Colonic mucosa (tissue), 4 donors: ENCODE measurements at regions not wholly inside any gene's neighbourhood (a gene's known extent, or its start where the extent isn't known, plus 50 kb on each side); places are given as distances from the start of the nearest gene placed in this dataset.

ENCODE experiments used
- DNase-seq: peaks from one replicate; pipeline ENCODE4 v3.0.0-alpha.2; 2020
- H3K27ac ChIP-seq: fragments of 200-600 bp; one replicate; pipeline ENCODE4 v1.8.0; 2021
- H3K27me3 ChIP-seq: fragments of 200-600 bp; one replicate; pipeline ENCODE4 v1.8.0; 2021
- H3K36me3 ChIP-seq: fragments of 200-600 bp; one replicate; pipeline ENCODE4 v1.8.0; 2021
- H3K4me1 ChIP-seq: fragments of 200-600 bp; one replicate; pipeline ENCODE4 v1.8.0; 2021; ENCODE audit warnings: mild to moderate bottlenecking
- H3K4me3 ChIP-seq: fragments of 200-600 bp; one replicate; pipeline ENCODE4 v1.8.0; 2021
- H3K9ac ChIP-seq, 2 donors: one replicate each; pipeline ENCODE4 v1.7.0; 2013; ENCODE audit warnings: control low read depth in 2 of 2, low read depth in 2 of 2, low read length in 2 of 2
- H3K9me3 ChIP-seq: fragments of 200-600 bp; one replicate; pipeline ENCODE4 v1.8.0; 2021
- intact Hi-C: fragments of 100-400 bp; cut with DNase I; formaldehyde crosslinking; loops from one replicate; pipeline ENCODE4 v1.14.1; 2022
- TF ChIP-seq, protein P1 (sequence below): fragments of 200-600 bp; IDR thresholded peaks from one replicate; pipeline ENCODE4 v1.8.0; 2022; ENCODE audit warnings: antibody characterized with exemption, mild to moderate bottlenecking
- donor health status: healthy.
- donor health status: DM: no; HTN: no; CAD: no.
- donor health status: DM: no; HTN: no; CAD: no.

DNA sequence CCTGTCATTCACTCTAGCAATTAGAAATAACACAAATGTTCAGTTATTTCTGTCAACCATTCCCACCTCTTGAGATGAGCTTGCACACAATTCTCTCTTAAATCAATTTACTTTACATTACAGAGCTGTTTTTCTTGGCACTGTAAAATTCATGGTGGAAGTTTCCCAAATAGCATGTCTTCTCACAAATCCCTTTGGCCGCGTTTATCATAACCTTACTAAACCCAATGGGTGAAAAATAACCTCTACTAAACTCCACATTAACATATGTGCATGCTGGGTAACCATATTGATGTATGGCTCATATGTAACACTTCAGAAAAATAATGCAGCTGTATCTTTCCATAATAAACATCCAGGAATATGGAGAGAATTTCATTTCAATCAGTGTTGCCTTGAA is 75.5 kb upstream of the SULT1C3 start:
- intact Hi-C loops, result no loop called here

DNA sequence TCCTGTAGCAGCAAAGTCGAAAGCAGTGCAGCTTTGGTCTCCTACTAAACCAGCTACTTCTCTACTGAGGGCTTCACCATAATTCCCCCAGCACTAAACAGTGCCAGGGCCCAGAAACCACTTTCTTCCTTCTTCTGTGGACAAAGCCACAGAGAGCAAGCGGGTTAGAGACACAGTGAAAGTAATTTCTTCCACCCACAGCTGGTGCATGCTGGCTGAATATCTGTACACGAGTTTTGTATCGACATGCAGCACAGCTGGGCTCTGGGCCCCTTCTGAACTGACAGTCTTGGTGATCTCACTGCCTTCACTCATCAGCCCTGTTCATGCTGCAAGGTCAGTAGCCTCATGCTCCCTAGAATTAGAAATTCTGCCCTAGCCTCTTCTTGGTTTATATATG is 74.0 kb upstream of the SULT1C3 start:
- intact Hi-C loops, result no loop called here
- no peak for DNase-seq
- Histone ChIP-seq H3K4me1 (no peaks in the 10 kb centered on the region), H3K36me3 (no peaks in the 10 kb centered on the region), H3K27ac (no peak overlapping the region), H3K4me3 (no peak overlapping the region), H3K9ac (no peak overlapping the region), H3K9me3 (no peaks in the 10 kb centered on the region), H3K27me3 (no peaks in the 10 kb centered on the region)
- TF ChIP-seq, protein P1, sequence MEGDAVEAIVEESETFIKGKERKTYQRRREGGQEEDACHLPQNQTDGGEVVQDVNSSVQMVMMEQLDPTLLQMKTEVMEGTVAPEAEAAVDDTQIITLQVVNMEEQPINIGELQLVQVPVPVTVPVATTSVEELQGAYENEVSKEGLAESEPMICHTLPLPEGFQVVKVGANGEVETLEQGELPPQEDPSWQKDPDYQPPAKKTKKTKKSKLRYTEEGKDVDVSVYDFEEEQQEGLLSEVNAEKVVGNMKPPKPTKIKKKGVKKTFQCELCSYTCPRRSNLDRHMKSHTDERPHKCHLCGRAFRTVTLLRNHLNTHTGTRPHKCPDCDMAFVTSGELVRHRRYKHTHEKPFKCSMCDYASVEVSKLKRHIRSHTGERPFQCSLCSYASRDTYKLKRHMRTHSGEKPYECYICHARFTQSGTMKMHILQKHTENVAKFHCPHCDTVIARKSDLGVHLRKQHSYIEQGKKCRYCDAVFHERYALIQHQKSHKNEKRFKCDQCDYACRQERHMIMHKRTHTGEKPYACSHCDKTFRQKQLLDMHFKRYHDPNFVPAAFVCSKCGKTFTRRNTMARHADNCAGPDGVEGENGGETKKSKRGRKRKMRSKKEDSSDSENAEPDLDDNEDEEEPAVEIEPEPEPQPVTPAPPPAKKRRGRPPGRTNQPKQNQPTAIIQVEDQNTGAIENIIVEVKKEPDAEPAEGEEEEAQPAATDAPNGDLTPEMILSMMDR, result no peak

More for the DNA sequence above, 75.5 kb upstream of the SULT1C3 start:
- Histone ChIP-seq H3K9me3 (no peaks in the 10 kb centered on the region), H3K4me1 (no peaks in the 10 kb centered on the region), H3K27ac (no peak overlapping the region), H3K27me3 (no peaks in the 10 kb centered on the region), H3K9ac (no peak overlapping the region), H3K36me3 (no peaks in the 10 kb centered on the region), H3K4me3 (no peak overlapping the region)
- TF ChIP-seq, protein P1, result no peak
- DNase-seq, result no peak

DNA sequence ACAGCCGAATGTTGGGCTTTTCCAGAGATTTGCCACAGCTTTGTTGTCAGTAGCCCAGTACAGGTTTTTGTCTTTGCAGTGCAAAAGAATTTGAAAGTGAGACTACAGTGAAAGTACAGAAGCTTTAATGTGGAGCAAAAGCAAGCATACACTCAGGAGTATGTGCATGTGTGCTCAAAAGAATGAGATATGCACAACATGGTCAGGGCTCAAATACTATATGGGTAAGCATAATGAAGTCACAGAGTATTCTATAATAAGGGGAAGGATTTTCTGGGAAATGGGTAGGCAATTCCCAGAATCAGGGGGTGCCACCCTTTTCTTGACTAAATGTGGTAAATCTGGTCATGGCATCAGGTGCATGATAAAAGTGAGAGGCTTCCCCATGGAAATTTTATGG is 72.1 kb upstream of the SULT1C3 start:
- no peak for DNase-seq
- Histone ChIP-seq H3K4me3 (no peak overlapping the region), H3K9ac (no peak overlapping the region), H3K36me3 (no peaks in the 10 kb centered on the region), H3K9me3 (no peaks in the 10 kb centered on the region), H3K27me3 (no peaks in the 10 kb centered on the region), H3K4me1 (no peaks in the 10 kb centered on the region), H3K27ac (no peak overlapping the region)
- intact Hi-C loops, result no loop called here
- TF ChIP-seq, protein P1, result no peak

DNA sequence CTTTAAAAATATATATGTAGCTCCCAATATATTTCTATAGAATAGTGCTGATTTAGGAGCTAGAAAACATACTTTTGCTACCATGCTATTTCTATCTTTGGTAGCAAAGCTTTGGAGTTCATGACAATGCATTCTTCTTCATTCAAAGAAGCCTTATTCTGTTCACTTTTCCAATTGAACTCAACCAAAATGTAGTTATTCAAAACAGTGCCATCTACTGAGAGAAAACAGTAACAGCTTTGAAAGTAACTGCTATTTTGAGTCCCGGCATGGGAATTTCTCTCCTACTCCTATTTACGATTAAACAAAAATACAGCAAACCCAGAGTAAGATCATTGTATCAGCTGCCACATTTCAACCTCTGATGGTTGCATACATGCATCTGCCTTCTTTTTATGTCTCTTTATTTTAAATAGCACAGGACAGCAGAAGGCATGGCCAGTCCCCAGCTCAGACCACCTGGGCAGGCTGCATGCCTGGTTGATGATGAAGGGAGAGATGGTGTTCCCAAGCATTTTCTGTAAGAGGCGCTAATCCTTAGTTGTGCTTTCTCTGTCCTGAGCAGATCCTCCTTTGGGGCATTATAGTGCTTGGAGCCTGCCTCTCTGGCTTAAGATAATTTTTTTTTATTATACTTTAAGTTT is 69.7 kb upstream of the SULT1C3 start:
- DNase-seq, result no peak
- H3K4me1 ChIP-seq, result no peaks in the 10 kb centered on the region
- TF ChIP-seq, protein P1, result peak; percentile 14

DNA sequence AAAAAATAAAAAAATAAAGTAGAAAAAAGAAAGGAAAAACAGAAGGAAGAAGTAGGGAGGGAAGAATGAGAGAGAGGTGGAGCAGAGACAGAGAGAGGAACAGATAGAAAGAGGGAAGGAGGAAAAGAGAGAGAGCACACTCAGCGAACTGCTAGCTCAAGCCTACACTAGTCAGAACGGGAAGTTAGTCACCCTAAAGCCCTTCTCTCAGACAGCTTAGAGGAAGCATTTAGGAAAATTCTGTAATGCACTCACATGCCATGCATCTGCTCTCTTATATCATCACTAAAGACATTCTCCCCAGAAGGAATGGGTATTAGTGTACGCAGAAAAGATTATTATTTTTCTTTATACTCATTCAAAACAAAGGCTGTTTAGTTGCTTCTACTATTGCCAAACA is 68.1 kb upstream of the SULT1C3 start:
- H3K9me3 ChIP-seq, result no peaks in the 10 kb centered on the region
- no peaks in the 10 kb centered on the region for H3K27me3 ChIP-seq
- no peaks in the 10 kb centered on the region for H3K4me1 ChIP-seq
- no peak overlapping the region for H3K4me3 ChIP-seq
- DNase-seq, result no peak
- TF ChIP-seq, protein P1, result no peak
- H3K9ac ChIP-seq, result no peak overlapping the region
- H3K27ac ChIP-seq, result no peak overlapping the region
- intact Hi-C loops, result loop anchor here (10.0 kb wide), 1 partner anchor 237 kb away; no protein-coding TSS in a partner anchor
- no peaks in the 10 kb centered on the region for H3K36me3 ChIP-seq

More for the DNA sequence above, 69.7 kb upstream of the SULT1C3 start:
- Histone ChIP-seq H3K9ac (no peak overlapping the region), H3K36me3 (no peaks in the 10 kb centered on the region), H3K27me3 (no peaks in the 10 kb centered on the region), H3K27ac (no peak overlapping the region), H3K4me3 (no peak overlapping the region), H3K9me3 (no peaks in the 10 kb centered on the region)
- intact Hi-C loops, result loop anchor here (10.0 kb wide), 1 partner anchor 235 kb away; no protein-coding TSS in a partner anchor
